GM23338 (cell line): ENCODE measurements at regions not wholly inside any gene's neighbourhood (a gene's known extent, or its start where the extent isn't known, plus 50 kb on each side); places are given as distances from the start of the nearest gene placed in this dataset.

Source experiments
- ATAC-seq: fragments of 200-7000 bp; cut with Tn5 transposase; 3 replicates; pipeline ENCODE4 v1.9.1; 2020
- DNase-seq: peaks from one replicate; pipeline ENCODE4 v3.0.0-alpha.2; 2015; ENCODE audit warnings: low spot score
- H2AFZ ChIP-seq: fragments of 200-600 bp; sonication (generic); 2 replicates; pipeline ENCODE4 v1.8.0; 2016; ENCODE audit warnings: antibody characterized with exemption, mild to moderate bottlenecking, moderate library complexity
- H3F3A ChIP-seq: fragments of 200-600 bp; sonication (generic); replicated peaks from 2 replicates; pipeline ENCODE4 v1.8.0; 2017; ENCODE audit warnings: antibody characterized with exemption, mixed run types, low read depth
- H3K27ac ChIP-seq: fragments of 200-600 bp; sonication (generic); 2 replicates; pipeline ENCODE4 v1.6.1; 2016; ENCODE audit warnings: low read depth
- H3K27me3 ChIP-seq: fragments of 200-600 bp; sonication (generic); 2 replicates; pipeline ENCODE4 v1.8.0; 2016; ENCODE audit warnings: mild to moderate bottlenecking, mixed run types, moderate library complexity; ENCODE audit not compliant: insufficient read depth
- H3K36me3 ChIP-seq: fragments of 200-600 bp; sonication (generic); 2 replicates; pipeline ENCODE4 v1.8.0; 2016; ENCODE audit warnings: mild to moderate bottlenecking; ENCODE audit not compliant: insufficient read depth
- H3K4me1 ChIP-seq: fragments of 200-600 bp; sonication (generic); 2 replicates; pipeline ENCODE4 v1.8.0; 2016; ENCODE audit warnings: mild to moderate bottlenecking, moderate library complexity; ENCODE audit not compliant: insufficient read depth
- H3K4me2 ChIP-seq: fragments of 200-600 bp; sonication (generic); 2 replicates; pipeline ENCODE4 v1.7.1; 2017; ENCODE audit warnings: mixed run types
- H3K4me3 ChIP-seq: fragments of 200-600 bp; sonication (generic); 2 replicates; pipeline ENCODE4 v1.6.1; 2016; ENCODE audit warnings: mixed run types
- H3K79me2 ChIP-seq: fragments of 200-600 bp; sonication (generic); replicated peaks from 2 replicates; pipeline ENCODE4 v1.8.0; 2017; ENCODE audit warnings: mild to moderate bottlenecking; ENCODE audit not compliant: insufficient read depth
- H3K9me2 ChIP-seq: fragments of 200-600 bp; sonication (generic); 2 replicates; pipeline ENCODE4 v1.8.0; 2017; ENCODE audit not compliant: insufficient read depth
- H4K20me1 ChIP-seq: fragments of 200-600 bp; sonication (generic); replicated peaks from 2 replicates; pipeline ENCODE4 v1.8.0; 2017; ENCODE audit warnings: mild to moderate bottlenecking; ENCODE audit not compliant: insufficient read depth
- H3K27ac Mint-ChIP-seq: 2 replicates; pipeline ENCODE4 v1.8.0; 2020; ENCODE audit warnings: inconsistent platforms, mild to moderate bottlenecking, moderate library complexity, mixed read lengths
- H3K27me3 Mint-ChIP-seq: 3 replicates; pipeline ENCODE4 v1.8.0; 2022; ENCODE audit warnings: low read depth, mild to moderate bottlenecking, moderate library complexity, mixed read lengths, inconsistent platforms; ENCODE audit not compliant: insufficient read depth, poor library complexity
- H3K36me3 Mint-ChIP-seq: 3 replicates; pipeline ENCODE4 v1.8.0; 2021; ENCODE audit warnings: low read depth, mild to moderate bottlenecking, inconsistent platforms, moderate library complexity, mixed read lengths
- H3K4me1 Mint-ChIP-seq: 3 replicates; pipeline ENCODE4 v1.8.0; 2020; ENCODE audit warnings: mild to moderate bottlenecking, inconsistent platforms, mixed read lengths
- H3K4me3 Mint-ChIP-seq: 3 replicates; pipeline ENCODE4 v1.8.0; 2021; ENCODE audit warnings: moderate library complexity, mild to moderate bottlenecking, inconsistent platforms, mixed read lengths
- H3K9me3 Mint-ChIP-seq: 3 replicates; pipeline ENCODE4 v1.8.0; 2020; ENCODE audit warnings: moderate library complexity, mild to moderate bottlenecking, inconsistent platforms, mixed read lengths
- EZH2phosphoT487 ChIP-seq: fragments of 200-600 bp; sonication (generic); IDR thresholded peaks from one replicate; pipeline ENCODE4 v1.8.1; 2018; ENCODE audit warnings: antibody characterized with exemption; ENCODE audit not compliant: unreplicated experiment
- JUNB ChIP-seq: IDR thresholded peaks from one replicate; pipeline ENCODE4 v1.6.1; 2016; ENCODE audit warnings: antibody characterized with exemption; ENCODE audit not compliant: unreplicated experiment
- NANOG ChIP-seq: IDR thresholded peaks from 2 replicates; pipeline ENCODE4 v1.6.1; 2016; ENCODE audit warnings: antibody characterized with exemption, borderline replicate concordance
- STAT1 ChIP-seq: IDR thresholded peaks from one replicate; pipeline ENCODE4 v1.6.1; 2016; ENCODE audit warnings: antibody characterized with exemption; ENCODE audit not compliant: unreplicated experiment
- TF ChIP-seq, protein P1 (sequence below): fragments of 250-450 bp; sonication (Bioruptor Pico); IDR thresholded peaks from 2 replicates; pipeline ENCODE4 v1.5.0; 2020; ENCODE audit warnings: mild to moderate bottlenecking, moderate library complexity
- TF ChIP-seq, protein P2 (sequence below), 2 experiments: fragments of 200-600 bp in 1 of 2; sonication (generic) in 1 of 2; conservative IDR thresholded peaks; 2 replicates each; pipeline versions ENCODE4 v1.5.1 to v1.6.1; 2016 to 2017; ENCODE audit warnings: antibody characterized with exemption in 2 of 2, low read depth in 2 of 2, mild to moderate bottlenecking in 2 of 2, moderate library complexity in 1 of 2
- TF ChIP-seq, protein P3 (sequence below): IDR thresholded peaks from 2 replicates; pipeline ENCODE4 v1.6.1; 2016; ENCODE audit warnings: antibody characterized with exemption

DNA sequence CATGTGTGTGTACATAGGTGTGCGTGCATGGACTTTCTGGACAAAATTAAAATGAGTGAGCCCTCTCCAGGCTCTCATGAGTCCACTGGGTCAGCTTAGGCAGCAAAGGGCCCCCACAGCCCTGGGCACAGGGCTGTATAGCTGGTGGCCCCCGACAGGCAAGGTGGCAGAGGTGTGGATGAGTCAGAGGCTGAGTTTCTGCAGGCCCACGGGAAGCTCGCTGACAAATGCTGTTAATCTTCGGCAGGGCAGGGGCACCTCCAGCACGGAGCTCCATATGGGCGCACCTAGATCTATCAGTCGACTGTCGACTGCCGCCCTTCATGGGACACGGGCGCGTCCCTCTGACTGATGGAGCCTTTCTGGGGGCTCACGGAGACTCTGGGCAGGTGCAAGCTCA is 181.1 kb downstream of the URI1 start (continued):
- TF ChIP-seq, protein P1, sequence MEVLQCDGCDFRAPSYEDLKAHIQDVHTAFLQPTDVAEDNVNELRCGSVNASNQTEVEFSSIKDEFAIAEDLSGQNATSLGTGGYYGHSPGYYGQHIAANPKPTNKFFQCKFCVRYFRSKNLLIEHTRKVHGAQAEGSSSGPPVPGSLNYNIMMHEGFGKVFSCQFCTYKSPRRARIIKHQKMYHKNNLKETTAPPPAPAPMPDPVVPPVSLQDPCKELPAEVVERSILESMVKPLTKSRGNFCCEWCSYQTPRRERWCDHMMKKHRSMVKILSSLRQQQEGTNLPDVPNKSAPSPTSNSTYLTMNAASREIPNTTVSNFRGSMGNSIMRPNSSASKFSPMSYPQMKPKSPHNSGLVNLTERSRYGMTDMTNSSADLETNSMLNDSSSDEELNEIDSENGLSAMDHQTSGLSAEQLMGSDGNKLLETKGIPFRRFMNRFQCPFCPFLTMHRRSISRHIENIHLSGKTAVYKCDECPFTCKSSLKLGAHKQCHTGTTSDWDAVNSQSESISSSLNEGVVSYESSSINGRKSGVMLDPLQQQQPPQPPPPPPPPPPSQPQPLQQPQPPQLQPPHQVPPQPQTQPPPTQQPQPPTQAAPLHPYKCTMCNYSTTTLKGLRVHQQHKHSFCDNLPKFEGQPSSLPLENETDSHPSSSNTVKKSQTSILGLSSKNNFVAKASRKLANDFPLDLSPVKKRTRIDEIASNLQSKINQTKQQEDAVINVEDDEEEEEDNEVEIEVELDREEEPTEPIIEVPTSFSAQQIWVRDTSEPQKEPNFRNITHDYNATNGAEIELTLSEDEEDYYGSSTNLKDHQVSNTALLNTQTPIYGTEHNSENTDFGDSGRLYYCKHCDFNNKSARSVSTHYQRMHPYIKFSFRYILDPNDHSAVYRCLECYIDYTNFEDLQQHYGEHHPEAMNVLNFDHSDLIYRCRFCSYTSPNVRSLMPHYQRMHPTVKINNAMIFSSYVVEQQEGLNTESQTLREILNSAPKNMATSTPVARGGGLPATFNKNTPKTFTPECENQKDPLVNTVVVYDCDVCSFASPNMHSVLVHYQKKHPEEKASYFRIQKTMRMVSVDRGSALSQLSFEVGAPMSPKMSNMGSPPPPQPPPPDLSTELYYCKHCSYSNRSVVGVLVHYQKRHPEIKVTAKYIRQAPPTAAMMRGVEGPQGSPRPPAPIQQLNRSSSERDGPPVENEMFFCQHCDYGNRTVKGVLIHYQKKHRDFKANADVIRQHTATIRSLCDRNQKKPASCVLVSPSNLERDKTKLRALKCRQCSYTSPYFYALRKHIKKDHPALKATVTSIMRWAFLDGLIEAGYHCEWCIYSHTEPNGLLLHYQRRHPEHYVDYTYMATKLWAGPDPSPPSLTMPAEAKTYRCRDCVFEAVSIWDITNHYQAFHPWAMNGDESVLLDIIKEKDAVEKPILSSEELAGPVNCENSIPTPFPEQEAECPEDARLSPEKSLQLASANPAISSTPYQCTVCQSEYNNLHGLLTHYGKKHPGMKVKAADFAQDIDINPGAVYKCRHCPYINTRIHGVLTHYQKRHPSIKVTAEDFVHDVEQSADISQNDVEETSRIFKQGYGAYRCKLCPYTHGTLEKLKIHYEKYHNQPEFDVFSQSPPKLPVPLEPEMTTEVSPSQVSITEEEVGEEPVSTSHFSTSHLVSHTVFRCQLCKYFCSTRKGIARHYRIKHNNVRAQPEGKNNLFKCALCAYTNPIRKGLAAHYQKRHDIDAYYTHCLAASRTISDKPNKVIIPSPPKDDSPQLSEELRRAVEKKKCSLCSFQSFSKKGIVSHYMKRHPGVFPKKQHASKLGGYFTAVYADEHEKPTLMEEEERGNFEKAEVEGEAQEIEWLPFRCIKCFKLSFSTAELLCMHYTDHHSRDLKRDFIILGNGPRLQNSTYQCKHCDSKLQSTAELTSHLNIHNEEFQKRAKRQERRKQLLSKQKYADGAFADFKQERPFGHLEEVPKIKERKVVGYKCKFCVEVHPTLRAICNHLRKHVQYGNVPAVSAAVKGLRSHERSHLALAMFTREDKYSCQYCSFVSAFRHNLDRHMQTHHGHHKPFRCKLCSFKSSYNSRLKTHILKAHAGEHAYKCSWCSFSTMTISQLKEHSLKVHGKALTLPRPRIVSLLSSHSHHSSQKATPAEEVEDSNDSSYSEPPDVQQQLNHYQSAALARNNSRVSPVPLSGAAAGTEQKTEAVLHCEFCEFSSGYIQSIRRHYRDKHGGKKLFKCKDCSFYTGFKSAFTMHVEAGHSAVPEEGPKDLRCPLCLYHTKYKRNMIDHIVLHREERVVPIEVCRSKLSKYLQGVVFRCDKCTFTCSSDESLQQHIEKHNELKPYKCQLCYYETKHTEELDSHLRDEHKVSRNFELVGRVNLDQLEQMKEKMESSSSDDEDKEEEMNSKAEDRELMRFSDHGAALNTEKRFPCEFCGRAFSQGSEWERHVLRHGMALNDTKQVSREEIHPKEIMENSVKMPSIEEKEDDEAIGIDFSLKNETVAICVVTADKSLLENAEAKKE (CRISPR knock-in tag): no peak
- TF ChIP-seq EZH2phosphoT487 (no peak), NANOG (no peak), JUNB (no peak), STAT1 (no peak)
- TF ChIP-seq, protein P2, sequence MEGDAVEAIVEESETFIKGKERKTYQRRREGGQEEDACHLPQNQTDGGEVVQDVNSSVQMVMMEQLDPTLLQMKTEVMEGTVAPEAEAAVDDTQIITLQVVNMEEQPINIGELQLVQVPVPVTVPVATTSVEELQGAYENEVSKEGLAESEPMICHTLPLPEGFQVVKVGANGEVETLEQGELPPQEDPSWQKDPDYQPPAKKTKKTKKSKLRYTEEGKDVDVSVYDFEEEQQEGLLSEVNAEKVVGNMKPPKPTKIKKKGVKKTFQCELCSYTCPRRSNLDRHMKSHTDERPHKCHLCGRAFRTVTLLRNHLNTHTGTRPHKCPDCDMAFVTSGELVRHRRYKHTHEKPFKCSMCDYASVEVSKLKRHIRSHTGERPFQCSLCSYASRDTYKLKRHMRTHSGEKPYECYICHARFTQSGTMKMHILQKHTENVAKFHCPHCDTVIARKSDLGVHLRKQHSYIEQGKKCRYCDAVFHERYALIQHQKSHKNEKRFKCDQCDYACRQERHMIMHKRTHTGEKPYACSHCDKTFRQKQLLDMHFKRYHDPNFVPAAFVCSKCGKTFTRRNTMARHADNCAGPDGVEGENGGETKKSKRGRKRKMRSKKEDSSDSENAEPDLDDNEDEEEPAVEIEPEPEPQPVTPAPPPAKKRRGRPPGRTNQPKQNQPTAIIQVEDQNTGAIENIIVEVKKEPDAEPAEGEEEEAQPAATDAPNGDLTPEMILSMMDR (conservative IDR thresholded peaks at IDR 0.05; ENCODE audit: low read depth in 2 of 2): no peak
- TF ChIP-seq, protein P3, sequence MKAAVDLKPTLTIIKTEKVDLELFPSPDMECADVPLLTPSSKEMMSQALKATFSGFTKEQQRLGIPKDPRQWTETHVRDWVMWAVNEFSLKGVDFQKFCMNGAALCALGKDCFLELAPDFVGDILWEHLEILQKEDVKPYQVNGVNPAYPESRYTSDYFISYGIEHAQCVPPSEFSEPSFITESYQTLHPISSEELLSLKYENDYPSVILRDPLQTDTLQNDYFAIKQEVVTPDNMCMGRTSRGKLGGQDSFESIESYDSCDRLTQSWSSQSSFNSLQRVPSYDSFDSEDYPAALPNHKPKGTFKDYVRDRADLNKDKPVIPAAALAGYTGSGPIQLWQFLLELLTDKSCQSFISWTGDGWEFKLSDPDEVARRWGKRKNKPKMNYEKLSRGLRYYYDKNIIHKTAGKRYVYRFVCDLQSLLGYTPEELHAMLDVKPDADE: no peak

DNA sequence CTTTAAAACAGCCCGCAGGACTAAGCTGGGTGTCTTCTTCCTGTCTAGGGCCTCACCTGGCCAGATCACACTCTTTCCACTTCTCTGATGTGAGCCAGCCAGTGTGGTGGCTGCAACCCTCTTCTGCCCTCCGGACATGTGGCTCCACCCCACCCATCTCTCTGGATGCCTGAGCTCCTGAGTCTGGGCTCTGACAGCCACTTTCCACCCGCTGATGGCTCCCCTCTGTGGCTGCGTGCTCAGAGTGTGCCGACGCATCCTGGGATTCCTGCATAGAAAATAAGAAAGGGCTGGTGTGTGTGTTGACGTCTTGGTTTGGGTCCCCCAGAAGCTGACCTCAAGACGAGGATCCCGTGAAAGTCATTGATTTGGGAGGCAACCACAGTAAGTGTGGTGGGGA is 181.6 kb downstream of the URI1 start:
- no peak overlapping the region for H2AFZ ChIP-seq
- no peaks in the 10 kb centered on the region for H3K9me2 ChIP-seq
- peaks cover 6% of the 10 kb centered on the region for H3K27me3 Mint-ChIP-seq
- no peaks in the 10 kb centered on the region for H3K27me3 ChIP-seq
- H3K27ac Mint-ChIP-seq: no peak overlapping the region
- DNase-seq (no peak), ATAC-seq (no peak)
- H3K36me3 ChIP-seq: no peaks in the 10 kb centered on the region
- no peak overlapping the region for H3K4me3 ChIP-seq
- H3K4me2 ChIP-seq: no peak overlapping the region
- H3K79me2 ChIP-seq: no peaks in the 10 kb centered on the region
- no peak overlapping the region for H3K4me3 Mint-ChIP-seq
- H3K36me3 Mint-ChIP-seq: no peaks in the 10 kb centered on the region
- no peaks in the 10 kb centered on the region for H3F3A ChIP-seq
- TF ChIP-seq NANOG (no peak), JUNB (no peak)
- H3K27ac ChIP-seq: no peak overlapping the region
- H3K4me1 ChIP-seq: no peaks in the 10 kb centered on the region
- H3K9me3 Mint-ChIP-seq: no peaks in the 10 kb centered on the region; the same call in 1 of the 3 replicates
- no peaks in the 10 kb centered on the region for H3K4me1 Mint-ChIP-seq
- no peaks in the 10 kb centered on the region for H4K20me1 ChIP-seq
